GM19043 (cell line): ENCODE measurements at regions not wholly inside any gene's neighbourhood (a gene's known extent, or its start where the extent isn't known, plus 50 kb on each side); places are given as distances from the start of the nearest gene placed in this dataset.

Experiments used
- ATAC-seq: cut with Tn5 transposase; IDR thresholded peaks from one replicate; pipeline ENCODE4 v1.9.1; 2021; ENCODE audit warnings: low read depth; ENCODE audit not compliant: unreplicated experiment

DNA sequence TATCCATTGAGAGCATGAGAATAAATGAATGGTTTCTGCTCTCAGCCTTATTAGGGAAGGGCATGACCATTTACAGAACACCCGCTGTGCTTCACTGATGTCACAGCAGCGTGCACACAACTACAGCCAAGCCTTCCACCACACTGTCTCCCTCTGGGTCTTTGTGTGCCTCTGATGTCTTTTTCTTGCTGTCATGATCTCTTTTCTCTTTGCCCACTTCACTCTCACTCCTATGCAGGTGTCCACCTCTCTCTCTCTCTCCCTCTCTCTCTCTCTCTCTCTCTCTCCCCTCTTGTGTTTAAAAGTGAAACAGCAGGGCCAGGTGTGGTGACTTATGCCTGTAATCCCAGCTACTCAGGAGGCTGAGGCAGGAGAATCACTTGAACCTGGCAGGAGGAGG is 232.5 kb upstream of the JUN start:
- ATAC-seq, result no peak

DNA sequence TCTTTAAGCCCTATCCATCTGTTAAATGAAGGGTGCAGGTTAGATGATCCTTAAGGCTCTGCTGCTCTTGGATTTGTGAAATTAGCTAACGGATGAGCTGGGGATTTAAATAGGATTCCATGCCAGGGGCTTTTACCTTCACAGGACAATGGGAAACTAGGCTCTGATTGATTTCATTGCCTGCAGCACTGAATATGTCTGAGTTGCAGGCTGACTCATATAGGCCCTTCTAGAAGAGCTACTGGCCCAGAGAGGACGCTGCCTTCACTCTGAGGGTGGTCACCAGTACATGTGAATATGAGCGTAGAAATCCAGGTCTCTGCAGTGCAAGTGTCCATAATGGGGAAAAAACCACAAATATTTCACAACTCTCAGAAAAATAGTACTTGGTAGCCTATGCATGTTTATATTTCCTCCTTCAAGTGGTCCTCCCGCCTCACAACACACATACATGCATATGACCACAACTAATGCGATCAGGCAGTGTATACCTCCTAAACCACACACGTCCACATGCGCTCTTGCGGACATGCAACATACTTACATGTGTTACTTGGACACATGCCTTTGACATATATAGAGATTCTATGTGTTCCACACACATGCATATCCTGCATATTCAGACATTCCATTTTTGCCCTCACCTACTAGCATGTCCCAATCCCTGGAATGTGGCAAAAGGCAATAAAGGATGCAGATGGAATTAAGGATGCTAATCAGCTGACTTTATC is 233.8 kb upstream of the JUN start:
- ATAC-seq, result no peak

DNA sequence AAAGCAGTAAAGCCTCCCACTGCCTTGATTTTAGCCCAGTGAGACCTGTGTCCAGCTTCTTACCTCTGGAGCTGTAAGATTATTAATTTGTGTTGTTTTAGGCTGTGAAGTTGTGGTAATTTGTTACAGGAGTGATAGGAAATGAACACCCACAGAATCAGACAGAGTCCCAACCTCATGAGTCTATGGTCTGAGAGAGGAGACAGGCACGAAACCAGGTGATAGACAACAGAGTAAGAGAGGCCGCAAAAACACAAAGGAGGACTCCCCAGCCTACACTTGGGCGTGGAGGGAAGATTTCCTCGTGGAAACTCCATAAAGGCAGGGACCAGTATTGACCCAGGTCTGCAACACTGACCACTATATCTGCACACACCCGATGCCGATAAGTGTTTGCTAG is 234.6 kb upstream of the JUN start:
- no peak for ATAC-seq

- no peak for ATAC-seq
Observed at GRCh38 chr1:59018860-59019259, 235.0 kb upstream of the JUN start.

GRCh38 chr1:59020151-59020997 is 236.5 kb upstream of the JUN start:
- ATAC-seq, result peak; percentile 94

DNA sequence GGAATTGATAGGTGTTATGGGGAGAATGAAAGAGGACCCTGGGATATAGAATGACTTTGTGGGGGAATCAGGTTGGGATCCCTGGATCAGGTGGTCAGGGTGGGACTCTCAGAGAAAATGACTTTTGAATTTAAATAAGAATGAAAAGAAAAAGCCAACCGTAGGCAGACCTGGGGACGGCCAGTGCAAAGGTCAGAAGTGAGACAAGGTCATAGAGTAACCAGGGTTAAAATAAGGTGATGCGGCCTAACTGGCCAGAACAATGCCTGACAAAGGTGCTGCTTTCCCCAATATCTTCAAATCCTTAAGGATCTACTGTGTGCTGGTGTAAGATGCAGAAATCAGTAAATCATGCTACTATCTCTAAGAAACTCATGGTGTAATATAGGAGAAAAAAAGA is 238.4 kb upstream of the JUN start:
- no peak for ATAC-seq

GRCh38 chr1:59022799-59023198 is 239.0 kb upstream of the JUN start:
- ATAC-seq, result no peak

DNA sequence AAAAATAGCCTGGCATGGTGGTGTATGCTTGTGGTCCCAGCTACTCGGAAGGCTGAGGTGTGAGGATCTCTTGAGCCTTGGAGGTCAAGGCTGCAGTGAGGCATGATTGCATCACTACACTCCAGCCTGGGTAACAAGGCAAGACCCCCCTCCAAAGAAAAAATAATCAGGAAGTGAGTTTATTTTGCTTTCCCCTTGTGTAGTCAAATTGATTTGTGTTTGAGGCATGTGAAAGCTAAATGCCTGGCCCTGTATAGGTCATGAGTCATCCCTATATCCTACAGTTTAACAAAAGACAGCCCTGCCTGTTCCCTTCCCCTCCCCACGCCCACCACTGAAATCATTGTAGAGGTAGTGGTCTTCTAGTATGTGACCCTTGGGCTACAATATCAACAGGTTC is 241.4 kb upstream of the JUN start:
- ATAC-seq, result no peak

GRCh38 chr1:59025898-59026426 is 242.1 kb upstream of the JUN start:
- peak; percentile 96 for ATAC-seq

DNA sequence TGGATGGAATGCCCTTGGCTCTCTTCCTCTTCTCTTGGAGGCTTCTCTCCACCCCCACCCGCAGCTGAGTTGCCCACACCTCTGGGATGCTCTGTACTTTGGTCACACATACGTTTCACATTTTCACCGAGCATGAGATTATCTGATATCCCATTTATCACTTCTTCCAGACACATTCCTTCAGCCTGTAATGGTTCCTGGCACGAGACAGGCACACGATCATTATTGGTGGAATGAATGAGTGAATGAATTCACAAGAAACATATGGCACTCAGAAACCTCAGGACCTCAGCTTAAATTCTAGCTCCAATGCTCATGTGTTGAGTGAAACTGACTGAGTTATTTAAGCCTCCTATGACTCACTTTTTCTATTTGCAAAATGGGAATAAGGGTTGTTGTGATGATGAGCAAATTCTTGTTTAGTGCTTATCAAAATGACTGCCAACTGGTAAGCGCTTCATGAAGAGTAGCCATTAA is 242.7 kb upstream of the JUN start:
- no peak for ATAC-seq

GRCh38 chr1:59027177-59027576 is 243.3 kb upstream of the JUN start:
- ATAC-seq, result no peak

DNA sequence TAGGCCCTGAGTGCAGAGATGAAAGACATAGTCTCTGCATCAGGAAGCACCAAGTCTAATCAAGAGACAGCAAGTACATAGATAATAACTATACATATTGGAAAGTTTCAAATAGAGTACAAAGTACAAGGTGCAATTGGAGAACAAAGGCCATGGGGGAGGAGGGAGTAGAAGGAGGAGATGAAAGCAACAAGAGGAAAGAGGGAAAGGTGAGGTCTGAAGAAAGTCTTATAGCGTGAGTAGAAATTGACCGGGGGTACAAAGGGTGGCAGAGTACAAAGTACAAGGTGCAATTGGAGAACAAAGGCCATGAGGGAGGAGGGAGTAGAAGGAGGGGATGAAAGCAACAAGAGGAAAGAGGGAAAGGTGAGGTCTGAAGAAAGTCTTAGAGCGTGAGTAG is 244.2 kb upstream of the JUN start:
- ATAC-seq, result no peak

DNA sequence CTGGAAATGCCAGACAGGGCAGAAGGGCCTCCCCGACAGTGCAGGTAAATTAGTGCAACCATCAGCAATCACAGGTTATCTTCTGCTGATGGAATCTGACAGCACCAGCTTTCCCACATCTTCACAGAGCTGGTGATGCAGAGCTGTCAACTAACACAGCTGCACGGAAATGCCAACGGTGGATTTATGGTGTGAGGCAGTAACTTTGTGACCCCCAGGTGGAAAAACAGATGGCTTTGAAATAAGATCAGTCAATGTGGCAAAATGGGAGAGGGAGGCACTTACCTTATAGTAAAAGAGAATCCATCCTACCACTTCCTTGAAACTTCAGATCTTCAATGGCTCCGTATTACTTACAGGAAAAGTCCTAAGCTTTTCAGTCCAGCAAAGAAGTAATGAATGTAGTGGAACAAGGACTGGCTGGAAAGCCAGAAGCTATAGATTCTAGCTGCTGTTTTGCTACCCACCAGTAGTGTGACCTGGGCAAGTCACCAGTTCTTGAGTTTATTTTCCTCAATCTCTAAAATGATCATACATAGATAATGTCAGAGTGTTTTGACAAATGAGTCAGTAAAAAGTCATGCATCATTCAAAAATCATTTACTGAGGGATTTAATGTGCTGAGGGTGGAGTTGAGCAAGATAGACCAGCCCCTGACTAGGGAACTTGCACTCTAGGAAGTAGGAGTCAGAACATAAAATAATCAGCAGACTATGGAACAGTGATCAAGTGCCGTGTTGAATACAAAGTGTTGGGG is 245.7 kb upstream of the JUN start:
- ATAC-seq, result no peak

DNA sequence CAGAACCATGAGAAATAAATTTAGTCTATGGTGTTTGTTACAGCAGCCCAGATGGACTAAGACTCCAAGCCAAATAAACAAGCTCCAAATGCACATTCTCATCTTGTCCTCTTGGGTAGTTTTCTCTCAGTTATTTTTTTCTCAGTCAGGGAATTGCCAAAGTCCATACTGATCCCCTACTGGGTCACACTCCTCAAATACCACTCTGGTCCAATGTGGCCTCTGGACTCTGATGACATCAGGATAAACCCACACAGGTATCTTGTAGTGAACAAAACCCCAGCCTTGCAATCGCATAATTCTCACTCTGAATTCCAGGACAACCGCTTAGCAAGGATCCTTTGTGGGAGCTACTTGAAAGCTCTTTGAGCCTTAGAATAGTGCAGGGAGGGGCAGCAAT is 248.4 kb upstream of the JUN start:
- no peak for ATAC-seq

- no peak for ATAC-seq
Observed at GRCh38 chr1:59033761-59034160, 249.9 kb upstream of the JUN start.

DNA sequence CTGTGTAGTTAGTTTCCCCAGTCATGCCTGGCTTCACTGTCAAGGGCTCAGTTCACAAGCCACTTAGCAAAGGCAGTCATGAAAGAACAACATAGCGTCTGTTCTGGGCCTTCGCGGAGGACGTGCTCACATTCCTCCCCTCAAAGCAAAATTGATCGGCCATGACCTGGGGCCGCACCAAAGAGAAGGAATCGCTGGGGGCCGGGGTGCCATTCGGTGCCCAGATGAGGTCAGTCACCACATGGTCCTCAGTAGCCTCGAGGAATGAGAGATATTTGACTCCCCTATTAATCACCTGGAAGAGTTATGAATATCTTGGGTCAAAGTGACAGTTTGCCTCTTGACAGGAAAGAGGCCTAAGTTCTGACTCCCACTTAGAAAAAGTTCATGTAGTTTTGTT is 251.1 kb upstream of the JUN start:
- no peak for ATAC-seq

DNA sequence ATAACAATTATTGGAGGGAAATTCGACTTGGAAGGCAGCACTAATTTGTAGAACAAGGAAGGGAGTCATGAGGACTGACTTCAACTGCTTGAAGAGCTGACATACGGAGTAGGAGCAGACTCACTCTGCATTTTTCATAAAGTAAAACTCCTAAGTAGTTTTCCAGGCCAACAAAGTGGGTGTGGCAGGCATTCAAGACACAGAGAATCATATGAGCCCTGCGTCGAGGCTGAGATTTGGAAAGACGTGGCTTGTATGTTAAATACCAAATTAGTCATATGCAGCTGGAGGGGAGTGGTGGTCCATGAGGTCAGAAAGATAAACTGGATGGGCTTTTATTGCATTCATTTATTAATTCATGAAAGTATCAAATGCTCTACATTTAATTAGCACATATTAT is 255.7 kb upstream of the JUN start:
- no peak for ATAC-seq

- ATAC-seq, result no peak
Observed at GRCh38 chr1:59040486-59040885, 256.4 kb upstream of the FGGY start.

- ATAC-seq, result no peak
Observed at GRCh38 chr1:59041646-59042277, 255.1 kb upstream of the FGGY start.

DNA sequence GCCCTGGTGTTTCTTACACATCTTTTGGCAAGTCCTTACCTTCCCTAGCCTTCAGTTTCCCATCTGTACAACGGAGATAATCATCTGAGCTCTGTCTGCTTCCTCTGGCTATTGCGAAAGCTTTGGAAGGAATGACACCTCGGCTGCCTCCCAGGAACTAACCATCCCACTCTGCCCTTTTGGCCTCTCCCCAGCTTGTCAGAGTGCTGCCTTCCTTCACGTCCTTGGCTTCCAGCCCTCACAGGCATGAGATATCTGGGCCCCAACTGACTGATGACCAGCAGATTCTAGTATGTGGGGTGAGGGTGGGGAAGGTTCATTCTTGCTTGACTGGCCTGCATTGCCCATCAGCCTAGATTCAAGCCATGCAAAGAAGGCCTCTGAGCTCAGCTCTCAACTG is 253.1 kb upstream of the FGGY start:
- no peak for ATAC-seq
